ENCODE measurements at regions not wholly inside any gene's neighbourhood (a gene's known extent, or its start where the extent isn't known, plus 50 kb on each side); places are given as distances from the start of the nearest gene placed in this dataset.

- H3K4me3 ChIP-seq = no peak overlapping the region
- POLR2A ChIA-PET = no interaction called here
- H3K9me3 ChIP-seq (replicated peaks; ENCODE audit: control insufficient read depth, insufficient read depth, low read depth, low read length) = no peaks in the 10 kb centered on the region
- no TSS peak for BruUV-seq (replicated peaks)
- H4K20me1 ChIP-seq (replicated peaks; ENCODE audit: control insufficient read depth, insufficient read depth, low read length) = 0 out of 2 replicates have a peak, but pooled peaks cover 3% of the 10 kb centered on the region
- in situ Hi-C loops (cut with MboI) (no loop called here), intact Hi-C loops (cut with micrococcal nuclease) (no loop called here)
- H2AFZ ChIP-seq (ENCODE audit: low read depth, low read length) = no peak overlapping the region
- peaks cover 5 to 25% of the 10 kb centered on the region in 2 experiments; a peak in 3 of 5 replicates for H3K27me3 ChIP-seq (ENCODE audit: control insufficient read depth in 2 of 2, insufficient read depth in 2 of 2, low read length in 2 of 2)
- no peak for ATAC-seq
- CTCF ChIA-PET (ENCODE audit: low intra/inter-chr PET ratio) = no interaction called here
- H3K27ac ChIP-seq (ENCODE audit: extremely low read depth, low read depth, low read length) = no peak overlapping the region
- WGBS (ENCODE audit: insufficient coverage, low coverage, missing lambda C conversion rate) = 4% methylated on average over 5 of the region's 5 CpGs
- H3K9ac ChIP-seq (ENCODE audit: insufficient read depth in 1 of 2, low read depth in 2 of 2, low read length in 2 of 2) = no peak overlapping the region
- DNase-seq (ENCODE audit: extremely low read depth in 1 of 4, low spot score in 3 of 4) = no peak
- no peaks in the 10 kb centered on the region for H3K36me3 ChIP-seq (ENCODE audit: control insufficient read depth, insufficient read depth, low read length)
- no peaks in the 10 kb centered on the region for H3K9me1 ChIP-seq (ENCODE audit: control insufficient read depth, insufficient read depth, low read length)
- no peaks in the 10 kb centered on the region for H3K79me2 ChIP-seq (ENCODE audit: control insufficient read depth, insufficient read depth, low read length)
- H3K4me1 ChIP-seq (replicated peaks in 1 of 2; ENCODE audit: control insufficient read depth in 2 of 2, insufficient read depth in 2 of 2, low read length in 2 of 2) = no peaks in the 10 kb centered on the region
- FAIRE-seq = no peak
- no peak overlapping the region for H3K4me2 ChIP-seq (ENCODE audit: insufficient read depth, low read length)
- no peak for TF ChIP-seq NR2F6 (CRISPR knock-in tag; IDR thresholded peaks at IDR 0.05)
- TF ChIP-seq ATF6 (CRISPR knock-in tag; IDR thresholded peaks at IDR 0.05) = no peak
- no peak for TF ChIP-seq ZNF224 (CRISPR knock-in tag; IDR thresholded peaks at IDR 0.05)
- no peak for TF ChIP-seq GABPA (tag; conservative IDR thresholded peaks at IDR 0.05; ENCODE audit: low read depth)
- TF ChIP-seq REST (IDR thresholded peaks at IDR 0.05; ENCODE audit: borderline replicate concordance) = no peak
- TF ChIP-seq REST (CRISPR knock-in tag; IDR thresholded peaks at IDR 0.05; ENCODE audit: low read depth) = no peak
- no peak for TF ChIP-seq HES1 (IDR thresholded peaks at IDR 0.05; ENCODE audit: low read depth)
- no peak for TF ChIP-seq TEAD2 (tag; IDR thresholded peaks at IDR 0.05)
- TF ChIP-seq ZNF398 (CRISPR knock-in tag; IDR thresholded peaks at IDR 0.05) = no peak
- no peak for TF ChIP-seq U2AF2 (optimal IDR thresholded peaks at IDR 0.05; ENCODE audit: low read depth, low read length)
- no peak for TF ChIP-seq COPS2 (conservative IDR thresholded peaks at IDR 0.05)
- no peak for TF ChIP-seq ZBTB17 (CRISPR knock-in tag; IDR thresholded peaks at IDR 0.05)
These were observed 82.5 kb upstream of the PCBD1 start for GRCh38 chr10:70970830-70971229.

Data from K562 (cell line).